OCI-LY3 (cell line): ENCODE measurements at regions not wholly inside any gene's neighbourhood (a gene's known extent, or its start where the extent isn't known, plus 50 kb on each side); places are given as distances from the start of the nearest gene placed in this dataset.

Experiments used
- CTCF ChIP-seq: fragments of 200-600, 300-600 bp; sonication (generic); IDR thresholded peaks from 2 replicates; pipeline ENCODE4 v1.5.1; 2014; ENCODE audit warnings: antibody characterized with exemption, low read length, low read depth
- EZH2phosphoT487 ChIP-seq: fragments of 200-600 bp; shearing (Covaris generic); IDR thresholded peaks from 2 replicates; pipeline ENCODE4 v1.6.1; 2018; ENCODE audit warnings: antibody characterized with exemption, mixed run types, low read depth

GRCh38 chr1:116242741-116243140 lies 130.3 kb upstream of the ATP1A1 start:
- TF ChIP-seq CTCF, result no peak
- no peak for TF ChIP-seq EZH2phosphoT487
